ENCODE measurements at regions not wholly inside any gene's neighbourhood (a gene's known extent, or its start where the extent isn't known, plus 50 kb on each side); places are given as distances from the start of the nearest gene placed in this dataset.

- TF ChIP-seq, protein P1, sequence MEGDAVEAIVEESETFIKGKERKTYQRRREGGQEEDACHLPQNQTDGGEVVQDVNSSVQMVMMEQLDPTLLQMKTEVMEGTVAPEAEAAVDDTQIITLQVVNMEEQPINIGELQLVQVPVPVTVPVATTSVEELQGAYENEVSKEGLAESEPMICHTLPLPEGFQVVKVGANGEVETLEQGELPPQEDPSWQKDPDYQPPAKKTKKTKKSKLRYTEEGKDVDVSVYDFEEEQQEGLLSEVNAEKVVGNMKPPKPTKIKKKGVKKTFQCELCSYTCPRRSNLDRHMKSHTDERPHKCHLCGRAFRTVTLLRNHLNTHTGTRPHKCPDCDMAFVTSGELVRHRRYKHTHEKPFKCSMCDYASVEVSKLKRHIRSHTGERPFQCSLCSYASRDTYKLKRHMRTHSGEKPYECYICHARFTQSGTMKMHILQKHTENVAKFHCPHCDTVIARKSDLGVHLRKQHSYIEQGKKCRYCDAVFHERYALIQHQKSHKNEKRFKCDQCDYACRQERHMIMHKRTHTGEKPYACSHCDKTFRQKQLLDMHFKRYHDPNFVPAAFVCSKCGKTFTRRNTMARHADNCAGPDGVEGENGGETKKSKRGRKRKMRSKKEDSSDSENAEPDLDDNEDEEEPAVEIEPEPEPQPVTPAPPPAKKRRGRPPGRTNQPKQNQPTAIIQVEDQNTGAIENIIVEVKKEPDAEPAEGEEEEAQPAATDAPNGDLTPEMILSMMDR (conservative IDR thresholded peaks at IDR 0.05; ENCODE audit: low read length) = no peak
- TF ChIP-seq EZH2phosphoT487 (IDR thresholded peaks at IDR 0.05; ENCODE audit: borderline replicate concordance) = no peak
Measured at GRCh38 chr22:48675141-48675829, 1152.4 kb downstream of the BRD1 start.
